Natural killer cell (primary cell): ENCODE measurements at regions not wholly inside any gene's neighbourhood (a gene's known extent, or its start where the extent isn't known, plus 50 kb on each side); places are given as distances from the start of the nearest gene placed in this dataset.

Source experiments
- ATAC-seq, 3 donors: fragments of 150-1000 bp in 2 of 3; fragments of 200-7000 bp in 1 of 3; cut with Tn5 transposase; 1 replicate in 1 of 3; 2 replicates in 2 of 3; pipeline ENCODE4 v1.10.0; 2021; ENCODE audit warnings: mild to moderate bottlenecking in 2 of 3, moderate library complexity in 2 of 3
- DNase-seq, 2 donors: peaks; one replicate each; pipeline versions ENCODE4 v3.0.0 to v3.0.0-alpha.2; 2013 to 2021; ENCODE audit warnings: mixed read lengths in 1 of 2
- H3K27ac ChIP-seq: one replicate; pipeline ENCODE4 v1.5.1; 2013; ENCODE audit warnings: mild to moderate bottlenecking, low read length
- H3K27me3 ChIP-seq: one replicate; pipeline ENCODE4 v1.6.1; 2013; ENCODE audit warnings: low read length; ENCODE audit not compliant: control insufficient read depth, insufficient read depth
- H3K36me3 ChIP-seq: one replicate; pipeline ENCODE4 v1.6.1; 2013; ENCODE audit warnings: low read length; ENCODE audit not compliant: control insufficient read depth, insufficient read depth
- H3K4me1 ChIP-seq: one replicate; pipeline ENCODE4 v1.6.1; 2013; ENCODE audit warnings: low read length; ENCODE audit not compliant: control insufficient read depth, insufficient read depth
- H3K4me3 ChIP-seq: one replicate; pipeline ENCODE4 v1.5.1; 2013; ENCODE audit warnings: low read length
- H3K9me3 ChIP-seq: one replicate; pipeline ENCODE4 v1.6.1; 2013; ENCODE audit warnings: low read length; ENCODE audit not compliant: control insufficient read depth, insufficient read depth
- H3K27ac Mint-ChIP-seq, 2 donors: one replicate each; pipeline ENCODE4 v1.8.0; 2022; ENCODE audit warnings: mild to moderate bottlenecking in 2 of 2, mixed read lengths in 2 of 2, moderate library complexity in 1 of 2
- H3K27me3 Mint-ChIP-seq, 2 donors: one replicate each; pipeline ENCODE4 v1.8.0; 2022; ENCODE audit warnings: low read depth in 2 of 2, mixed read lengths in 2 of 2
- H3K36me3 Mint-ChIP-seq: one replicate; pipeline ENCODE4 v1.8.0; 2022; ENCODE audit warnings: mixed read lengths
- H3K4me1 Mint-ChIP-seq, 2 donors: one replicate each; pipeline ENCODE4 v1.8.0; 2022; ENCODE audit warnings: mixed read lengths in 2 of 2
- H3K4me3 Mint-ChIP-seq: one replicate; pipeline ENCODE4 v1.8.0; 2022; ENCODE audit warnings: mild to moderate bottlenecking, moderate library complexity, mixed read lengths
- H3K9me3 Mint-ChIP-seq, 2 donors: one replicate each; pipeline ENCODE4 v1.8.0; 2022; ENCODE audit warnings: mixed read lengths in 2 of 2
- WGBS: methylation state at CpG from one replicate; pipeline ENCODE4 v1.1.7; 2013; ENCODE audit warnings: missing lambda C conversion rate; ENCODE audit not compliant: insufficient coverage; 5-methylcytosine and 5-hydroxymethylcytosine counted together
- intact Hi-C: fragments of 100-400 bp; cut with micrococcal nuclease; formaldehyde crosslinking; loops from one replicate; pipeline ENCODE4 v1.14.2; 2022
- TF ChIP-seq, protein P1 (sequence below): fragments of 200-600 bp; IDR thresholded peaks from one replicate; pipeline ENCODE4 v1.8.0; 2022; ENCODE audit warnings: antibody characterized with exemption

DNA sequence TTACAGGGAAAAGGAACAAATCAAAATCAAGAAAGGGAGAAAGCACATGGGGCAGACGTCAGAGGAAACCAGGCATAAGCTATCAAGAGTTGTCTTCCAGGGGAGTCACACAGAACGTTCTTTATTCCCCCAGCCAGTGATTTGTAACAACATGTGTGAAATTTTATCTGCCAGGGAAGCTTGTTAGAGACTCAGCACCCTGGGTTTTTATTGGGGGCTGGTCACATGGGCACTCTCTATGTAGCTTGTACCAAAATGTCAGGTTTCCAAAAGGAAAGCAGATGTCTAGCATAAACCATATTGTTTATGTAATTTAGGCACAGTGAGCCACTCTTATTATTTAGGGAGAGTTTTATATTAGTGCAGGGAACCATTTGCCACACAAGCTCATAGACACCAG lies 440.4 kb upstream of the DCN start:
- no peak overlapping the region for H3K27ac ChIP-seq
- Mint-ChIP-seq H3K4me3 (no peak overlapping the region), H3K27me3 (peaks cover 26 to 31% of the 10 kb centered on the region in 2 donors), H3K4me1 (no peaks in the 10 kb centered on the region), H3K9me3 (peaks cover 0 to 3% of the 10 kb centered on the region in 2 donors), H3K27ac (no peak overlapping the region), H3K36me3 (no peaks in the 10 kb centered on the region)
- peaks cover 6% of the 10 kb centered on the region for H3K9me3 ChIP-seq
- TF ChIP-seq, protein P1, sequence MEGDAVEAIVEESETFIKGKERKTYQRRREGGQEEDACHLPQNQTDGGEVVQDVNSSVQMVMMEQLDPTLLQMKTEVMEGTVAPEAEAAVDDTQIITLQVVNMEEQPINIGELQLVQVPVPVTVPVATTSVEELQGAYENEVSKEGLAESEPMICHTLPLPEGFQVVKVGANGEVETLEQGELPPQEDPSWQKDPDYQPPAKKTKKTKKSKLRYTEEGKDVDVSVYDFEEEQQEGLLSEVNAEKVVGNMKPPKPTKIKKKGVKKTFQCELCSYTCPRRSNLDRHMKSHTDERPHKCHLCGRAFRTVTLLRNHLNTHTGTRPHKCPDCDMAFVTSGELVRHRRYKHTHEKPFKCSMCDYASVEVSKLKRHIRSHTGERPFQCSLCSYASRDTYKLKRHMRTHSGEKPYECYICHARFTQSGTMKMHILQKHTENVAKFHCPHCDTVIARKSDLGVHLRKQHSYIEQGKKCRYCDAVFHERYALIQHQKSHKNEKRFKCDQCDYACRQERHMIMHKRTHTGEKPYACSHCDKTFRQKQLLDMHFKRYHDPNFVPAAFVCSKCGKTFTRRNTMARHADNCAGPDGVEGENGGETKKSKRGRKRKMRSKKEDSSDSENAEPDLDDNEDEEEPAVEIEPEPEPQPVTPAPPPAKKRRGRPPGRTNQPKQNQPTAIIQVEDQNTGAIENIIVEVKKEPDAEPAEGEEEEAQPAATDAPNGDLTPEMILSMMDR: no peak
- intact Hi-C loops: no loop called here
- H3K4me1 ChIP-seq: no peaks in the 10 kb centered on the region
- H3K27me3 ChIP-seq: no peaks in the 10 kb centered on the region
- WGBS: 72% methylated on average over 2 of the region's 2 CpGs
- H3K36me3 ChIP-seq: no peaks in the 10 kb centered on the region
- H3K4me3 ChIP-seq: no peak overlapping the region
- ATAC-seq (no peak), DNase-seq (no peak)

DNA sequence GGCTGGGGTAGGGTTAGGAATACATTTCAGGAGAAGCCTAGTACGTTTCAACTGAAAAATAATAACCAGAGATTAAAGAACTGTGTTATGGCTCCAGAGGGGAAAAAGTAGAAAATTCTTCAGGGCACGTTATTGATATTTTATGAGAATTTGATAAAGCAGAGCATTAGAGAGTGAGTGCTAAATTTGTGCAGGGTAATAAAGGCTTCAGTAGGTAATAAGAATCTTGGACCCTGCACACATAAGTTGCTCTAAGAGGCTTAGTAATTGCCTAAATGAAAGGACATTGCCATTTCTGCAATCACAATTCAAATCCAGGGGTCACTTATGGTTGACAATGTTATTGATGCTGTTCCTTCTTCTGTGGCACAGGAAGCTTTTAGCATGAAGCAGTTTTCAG lies 439.4 kb upstream of the DCN start:
- WGBS: 86% methylated on average over 2 of the region's 2 CpGs
- no peaks in the 10 kb centered on the region for H3K36me3 ChIP-seq
- ATAC-seq (no peak), DNase-seq (no peak)
- Mint-ChIP-seq H3K27me3 (peaks cover 26 to 30% of the 10 kb centered on the region in 2 donors), H3K9me3 (no peaks in the 10 kb centered on the region), H3K27ac (no peak overlapping the region), H3K4me1 (no peaks in the 10 kb centered on the region), H3K36me3 (no peaks in the 10 kb centered on the region), H3K4me3 (no peak overlapping the region)
- TF ChIP-seq, protein P1: no peak
- H3K9me3 ChIP-seq: peaks cover 6% of the 10 kb centered on the region
- no peak overlapping the region for H3K4me3 ChIP-seq
- intact Hi-C loops: no loop called here
- H3K4me1 ChIP-seq: no peaks in the 10 kb centered on the region
- H3K27me3 ChIP-seq: no peaks in the 10 kb centered on the region
- H3K27ac ChIP-seq: no peak overlapping the region

DNA sequence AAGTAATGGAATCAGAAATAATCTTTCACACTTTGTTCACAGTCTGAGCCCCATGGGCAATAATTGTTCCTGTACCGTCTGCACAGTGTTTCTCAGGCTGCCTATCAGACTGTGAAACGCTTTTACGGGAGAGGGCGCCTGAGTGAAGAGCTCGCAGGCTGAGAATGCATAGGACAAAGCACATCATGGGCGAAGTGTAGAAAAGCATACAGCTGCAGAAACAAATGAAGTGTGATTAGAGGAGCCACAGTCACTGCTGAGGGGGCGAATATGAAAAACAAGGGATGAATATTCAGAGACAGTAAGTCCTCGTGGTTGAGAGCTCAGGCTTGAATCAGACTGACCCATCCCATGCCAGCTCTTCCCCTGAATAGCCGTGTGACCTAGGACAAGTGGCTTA lies 438.4 kb upstream of the DCN start:
- TF ChIP-seq, protein P1: no peak
- 91% methylated on average over 9 of the region's 9 CpGs for WGBS
- Mint-ChIP-seq H3K4me3 (no peak overlapping the region), H3K27ac (no peak overlapping the region), H3K4me1 (no peaks in the 10 kb centered on the region), H3K9me3 (no peaks in the 10 kb centered on the region), H3K27me3 (peaks cover 23 to 26% of the 10 kb centered on the region in 2 donors), H3K36me3 (no peaks in the 10 kb centered on the region)
- H3K27me3 ChIP-seq: no peaks in the 10 kb centered on the region
- no peak for ATAC-seq
- peaks cover 5% of the 10 kb centered on the region for H3K9me3 ChIP-seq
- H3K4me3 ChIP-seq: no peak overlapping the region
- DNase-seq: no peak
- intact Hi-C loops: no loop called here
- H3K27ac ChIP-seq: no peak overlapping the region
- H3K4me1 ChIP-seq: no peaks in the 10 kb centered on the region
- no peaks in the 10 kb centered on the region for H3K36me3 ChIP-seq

DNA sequence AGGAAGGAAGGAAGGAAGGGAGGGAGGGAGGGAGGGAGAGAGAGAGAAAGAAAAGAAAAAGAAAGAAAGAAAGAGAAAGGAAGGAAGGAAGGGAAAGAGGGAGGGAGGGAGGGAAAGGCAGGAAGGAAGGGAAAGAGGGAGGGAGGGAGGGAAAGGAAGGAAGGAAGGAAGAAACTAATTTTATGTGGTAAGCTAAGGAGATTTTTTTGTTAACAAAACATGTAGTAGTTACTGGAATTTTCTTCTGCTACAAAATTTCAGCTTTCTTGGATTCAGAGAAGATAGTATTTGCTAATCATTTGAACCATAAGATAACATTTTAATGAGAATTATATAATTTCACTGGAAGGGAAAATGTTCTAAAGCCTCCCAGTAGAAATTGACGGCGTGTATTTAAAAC lies 437.8 kb upstream of the DCN start:
- Histone ChIP-seq H3K9me3 (no peaks in the 10 kb centered on the region), H3K27ac (no peak overlapping the region), H3K36me3 (no peaks in the 10 kb centered on the region), H3K4me1 (no peaks in the 10 kb centered on the region), H3K27me3 (no peaks in the 10 kb centered on the region), H3K4me3 (no peak overlapping the region)
- intact Hi-C loops: no loop called here
- TF ChIP-seq, protein P1: no peak
- DNase-seq (no peak), ATAC-seq (no peak)
- Mint-ChIP-seq H3K36me3 (no peaks in the 10 kb centered on the region), H3K9me3 (no peaks in the 10 kb centered on the region), H3K27ac (no peak overlapping the region), H3K4me1 (no peaks in the 10 kb centered on the region), H3K27me3 (peaks cover 23 to 26% of the 10 kb centered on the region in 2 donors), H3K4me3 (no peak overlapping the region)
- WGBS: 95% methylated on average over 2 of the region's 2 CpGs
